Mesothelial cell of epicardium (in vitro differentiated cells): ENCODE measurements at regions not wholly inside any gene's neighbourhood (a gene's known extent, or its start where the extent isn't known, plus 50 kb on each side); places are given as distances from the start of the nearest gene placed in this dataset.
"Not testable (repeated sequence)": the region's sequence is repeated elsewhere in the genome, so short reads cannot be mapped to it uniquely, and the experiment has no call there.

ENCODE experiments used
- DNase-seq, 2 experiments: peaks; one replicate each; pipeline ENCODE4 v3.0.0; 2021; ENCODE audit warnings: low spot score in 2 of 2; ENCODE audit not compliant: unreplicated experiment in 2 of 2
- H3K27ac Mint-ChIP-seq: 2 replicates; pipeline ENCODE4 v1.8.0; 2021; ENCODE audit warnings: mixed read lengths
- H3K27me3 Mint-ChIP-seq: 2 replicates; pipeline ENCODE4 v1.8.0; 2021; ENCODE audit warnings: low read depth, mixed read lengths
- H3K36me3 Mint-ChIP-seq: 2 replicates; pipeline ENCODE4 v1.8.0; 2021; ENCODE audit warnings: mixed read lengths
- H3K4me1 Mint-ChIP-seq: 2 replicates; pipeline ENCODE4 v1.8.0; 2021; ENCODE audit warnings: mixed read lengths
- H3K4me3 Mint-ChIP-seq: 2 replicates; pipeline ENCODE4 v1.8.0; 2021; ENCODE audit warnings: mild to moderate bottlenecking, moderate library complexity, mixed read lengths
- H3K9me3 Mint-ChIP-seq: 2 replicates; pipeline ENCODE4 v1.8.0; 2021; ENCODE audit warnings: mixed read lengths
- TF ChIP-seq, protein P1 (sequence below): fragments of 200-600 bp; sonication (generic); IDR thresholded peaks from one replicate; pipeline ENCODE4 v1.5.0; 2021; ENCODE audit warnings: antibody characterized with exemption; ENCODE audit not compliant: unreplicated experiment

DNA sequence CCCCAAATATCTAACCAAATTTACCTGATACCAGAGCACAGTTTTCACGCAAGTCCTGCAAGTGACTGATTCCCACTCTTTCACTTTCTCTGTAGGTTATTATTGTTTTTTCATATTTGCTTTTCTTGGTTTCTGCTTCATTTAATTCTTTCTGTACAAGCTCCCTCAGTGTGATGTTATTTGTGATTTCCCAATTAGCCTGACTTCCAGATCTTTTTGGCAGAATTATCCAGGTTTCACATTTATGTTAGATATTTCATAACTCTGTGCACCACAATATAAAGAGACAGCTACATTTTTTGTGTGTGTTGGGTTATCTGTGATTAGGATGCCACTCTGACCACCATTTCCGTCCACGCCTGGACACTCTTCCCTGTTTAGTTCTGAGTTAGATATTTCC lies 381.5 kb upstream of the CNTNAP2 start:
- peaks cover 2% of the 10 kb centered on the region for H3K27me3 Mint-ChIP-seq
- TF ChIP-seq, protein P1, sequence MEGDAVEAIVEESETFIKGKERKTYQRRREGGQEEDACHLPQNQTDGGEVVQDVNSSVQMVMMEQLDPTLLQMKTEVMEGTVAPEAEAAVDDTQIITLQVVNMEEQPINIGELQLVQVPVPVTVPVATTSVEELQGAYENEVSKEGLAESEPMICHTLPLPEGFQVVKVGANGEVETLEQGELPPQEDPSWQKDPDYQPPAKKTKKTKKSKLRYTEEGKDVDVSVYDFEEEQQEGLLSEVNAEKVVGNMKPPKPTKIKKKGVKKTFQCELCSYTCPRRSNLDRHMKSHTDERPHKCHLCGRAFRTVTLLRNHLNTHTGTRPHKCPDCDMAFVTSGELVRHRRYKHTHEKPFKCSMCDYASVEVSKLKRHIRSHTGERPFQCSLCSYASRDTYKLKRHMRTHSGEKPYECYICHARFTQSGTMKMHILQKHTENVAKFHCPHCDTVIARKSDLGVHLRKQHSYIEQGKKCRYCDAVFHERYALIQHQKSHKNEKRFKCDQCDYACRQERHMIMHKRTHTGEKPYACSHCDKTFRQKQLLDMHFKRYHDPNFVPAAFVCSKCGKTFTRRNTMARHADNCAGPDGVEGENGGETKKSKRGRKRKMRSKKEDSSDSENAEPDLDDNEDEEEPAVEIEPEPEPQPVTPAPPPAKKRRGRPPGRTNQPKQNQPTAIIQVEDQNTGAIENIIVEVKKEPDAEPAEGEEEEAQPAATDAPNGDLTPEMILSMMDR, result no peak
- H3K36me3 Mint-ChIP-seq, result no peaks in the 10 kb centered on the region
- no peak overlapping the region for H3K27ac Mint-ChIP-seq
- H3K4me1 Mint-ChIP-seq, result no peaks in the 10 kb centered on the region
- no peak for DNase-seq
- H3K9me3 Mint-ChIP-seq, result no peaks in the 10 kb centered on the region
- H3K4me3 Mint-ChIP-seq, result no peak overlapping the region

DNA sequence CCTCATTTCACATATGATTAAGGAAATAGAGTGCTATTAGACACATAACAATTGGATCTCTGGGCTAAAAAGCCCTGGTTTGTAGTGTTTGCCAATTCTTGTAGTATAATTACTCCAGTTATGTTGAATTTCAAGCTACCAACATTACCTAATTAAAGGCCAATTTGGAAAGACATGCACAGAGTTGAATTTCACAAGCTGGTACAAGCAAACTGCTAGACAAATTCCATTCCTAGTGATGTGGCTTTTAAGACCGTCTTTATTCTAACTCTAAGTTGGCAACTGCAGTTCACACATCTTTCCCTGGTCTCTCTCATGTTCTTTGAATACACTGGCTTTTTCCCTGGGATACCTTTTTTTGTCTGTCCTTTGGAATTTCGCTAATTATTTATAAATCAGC lies 384.1 kb upstream of the CNTNAP2 start:
- H3K9me3 Mint-ChIP-seq, result no peaks in the 10 kb centered on the region
- DNase-seq, result no peak
- no peaks in the 10 kb centered on the region for H3K4me1 Mint-ChIP-seq
- H3K36me3 Mint-ChIP-seq, result no peaks in the 10 kb centered on the region
- no peaks in the 10 kb centered on the region for H3K27me3 Mint-ChIP-seq
- TF ChIP-seq, protein P1, result no peak
- no peak overlapping the region for H3K4me3 Mint-ChIP-seq
- H3K27ac Mint-ChIP-seq, result no peak overlapping the region

DNA sequence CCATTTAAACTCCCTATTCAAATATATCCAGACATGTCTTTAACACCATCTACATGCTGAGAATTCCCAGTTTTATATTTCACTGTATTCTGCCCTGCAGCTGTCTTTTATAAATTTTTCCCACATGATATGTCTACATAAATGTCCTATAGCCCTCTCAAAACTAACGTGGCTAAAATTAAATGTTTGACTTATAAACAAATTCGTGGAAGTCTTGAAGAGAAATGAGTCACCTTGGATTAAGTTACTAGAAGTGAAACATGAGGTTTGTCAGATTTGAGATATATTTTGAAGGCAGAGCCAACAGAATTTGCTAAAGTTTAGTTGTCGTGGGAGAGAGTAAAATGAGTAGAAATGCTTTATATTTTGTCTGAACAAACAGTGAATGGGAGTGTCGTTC lies 386.9 kb upstream of the CNTNAP2 start:
- DNase-seq, result no peak
- Mint-ChIP-seq H3K36me3 (no peaks in the 10 kb centered on the region), H3K4me1 (peaks cover 4% of the 10 kb centered on the region), H3K27ac (no peak overlapping the region), H3K4me3 (no peak overlapping the region), H3K27me3 (no peaks in the 10 kb centered on the region), H3K9me3 (no peaks in the 10 kb centered on the region)
- TF ChIP-seq, protein P1, result no peak

DNA sequence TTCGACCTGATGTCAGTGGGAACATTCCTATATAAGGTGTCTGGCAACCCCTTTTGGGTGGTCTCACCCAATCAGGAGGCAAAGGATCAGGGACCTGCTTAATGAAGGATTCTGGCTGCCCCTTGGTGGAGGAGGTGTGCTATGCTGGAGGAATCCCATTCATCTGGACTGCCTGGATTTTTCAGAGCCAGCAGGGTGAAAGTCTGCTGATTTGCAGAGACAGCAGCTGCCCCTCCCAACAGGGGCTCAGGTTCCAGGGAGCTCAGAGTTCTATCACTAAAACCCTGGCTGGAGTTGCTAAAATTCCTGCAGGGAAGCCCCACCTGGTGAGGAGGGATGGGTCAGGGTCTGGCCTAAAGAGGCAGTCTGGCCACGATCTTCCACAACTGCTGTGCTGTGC lies 398.5 kb upstream of the CNTNAP2 start:
- H3K9me3 Mint-ChIP-seq, result peaks cover 7% of the 10 kb centered on the region
- no peaks in the 10 kb centered on the region for H3K36me3 Mint-ChIP-seq
- no peak overlapping the region for H3K27ac Mint-ChIP-seq
- H3K27me3 Mint-ChIP-seq, result no peaks in the 10 kb centered on the region
- TF ChIP-seq, protein P1, result no peak
- no peak for DNase-seq
- H3K4me3 Mint-ChIP-seq, result no peak overlapping the region
- peaks cover 9% of the 10 kb centered on the region for H3K4me1 Mint-ChIP-seq

DNA sequence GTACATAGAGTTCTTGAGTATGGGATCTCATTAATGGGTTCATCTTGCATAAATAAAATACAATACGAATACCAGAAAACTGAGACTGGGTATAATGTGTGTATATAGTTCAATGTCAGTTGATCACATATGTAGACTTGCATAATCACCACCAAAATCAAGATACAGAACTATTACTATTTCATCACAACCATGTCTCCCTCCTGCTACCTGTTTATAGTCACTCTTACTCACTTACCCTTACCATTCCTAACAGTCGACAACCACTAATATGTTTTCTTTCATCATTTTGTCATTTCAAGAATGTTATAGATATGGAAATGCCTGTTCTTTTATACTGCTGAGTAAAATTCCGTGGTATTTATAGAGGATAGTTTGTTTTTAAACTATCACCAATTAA lies 416.1 kb upstream of the CNTNAP2 start:
- H3K4me1 Mint-ChIP-seq, result no peaks in the 10 kb centered on the region
- H3K27ac Mint-ChIP-seq, result no peak overlapping the region
- H3K4me3 Mint-ChIP-seq, result no peak overlapping the region
- no peaks in the 10 kb centered on the region for H3K9me3 Mint-ChIP-seq
- no peak for DNase-seq
- H3K36me3 Mint-ChIP-seq, result no peaks in the 10 kb centered on the region
- no peaks in the 10 kb centered on the region for H3K27me3 Mint-ChIP-seq
- TF ChIP-seq, protein P1, result no peak

DNA sequence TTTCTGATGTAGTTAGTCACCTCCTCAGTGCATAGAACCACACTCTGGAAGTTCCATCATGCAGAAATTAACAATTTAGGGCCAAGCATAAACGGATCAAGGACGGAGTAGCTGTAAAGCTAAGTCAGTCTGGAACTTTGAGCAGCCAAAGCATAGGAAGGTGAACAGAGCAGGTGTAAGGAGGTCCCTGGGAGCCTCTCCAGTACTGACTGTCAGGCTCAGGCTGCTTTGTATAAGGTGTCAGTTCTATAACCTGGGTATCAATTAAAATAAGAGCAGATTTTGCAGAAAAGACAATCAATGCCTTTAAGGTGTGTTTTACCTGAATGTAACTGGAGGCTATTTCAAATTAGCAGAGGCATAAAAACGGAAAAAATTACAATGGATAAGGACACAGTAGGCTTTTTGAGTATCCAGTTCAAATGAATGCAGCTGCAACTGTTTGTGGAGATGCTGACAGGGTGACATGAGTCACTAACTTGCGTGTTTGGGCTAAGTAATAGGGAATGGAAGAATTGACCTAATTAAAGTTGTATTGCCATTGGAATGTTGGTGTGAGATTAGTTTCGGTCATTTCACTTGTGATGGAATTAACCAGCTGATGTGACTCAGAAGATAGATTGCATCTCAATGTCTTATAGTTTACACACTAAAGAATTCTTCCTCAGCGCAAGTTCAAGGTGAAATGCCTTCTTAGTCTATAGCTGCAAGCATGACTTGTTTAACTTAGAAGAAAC lies 417.9 kb upstream of the CNTNAP2 start:
- H3K27me3 Mint-ChIP-seq, result no peaks in the 10 kb centered on the region

DNA sequence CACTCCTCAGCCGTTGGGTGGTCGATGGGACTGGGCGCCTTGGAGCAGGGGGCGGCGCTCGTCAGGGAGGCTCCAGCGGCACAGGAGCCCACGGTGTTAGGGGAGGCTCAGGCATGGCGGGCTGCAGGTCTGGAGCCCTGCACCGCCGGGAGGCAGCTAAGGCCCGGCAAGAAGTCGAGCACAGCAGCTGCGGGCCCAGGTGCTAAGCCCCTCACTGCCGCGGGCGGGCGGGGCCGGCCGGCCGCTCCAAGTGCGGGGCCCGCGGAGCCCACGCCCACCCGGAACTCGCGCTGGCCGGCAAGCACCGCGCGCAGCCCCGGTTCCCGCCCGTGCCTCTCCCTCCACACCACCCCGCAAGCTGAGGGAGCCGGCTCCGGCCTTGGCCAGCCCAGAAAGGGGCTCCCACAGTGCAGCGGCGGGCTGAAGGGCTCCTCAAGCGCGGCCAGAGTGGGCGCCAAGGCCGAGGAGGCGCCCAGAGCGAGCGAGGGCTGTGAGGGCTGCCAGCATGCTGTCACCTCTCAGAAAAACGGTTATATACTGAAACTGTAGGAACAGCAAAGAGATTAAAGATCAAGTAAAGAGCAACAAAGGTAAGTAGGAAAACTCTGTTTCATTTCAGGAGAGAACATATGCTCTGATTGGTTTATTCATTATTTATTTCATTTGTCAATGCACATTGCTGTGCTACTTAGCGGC lies 419.0 kb upstream of the CNTNAP2 start:
- not testable (repeated sequence) for H3K36me3 Mint-ChIP-seq, DNase-seq, H3K4me1 Mint-ChIP-seq, H3K27ac Mint-ChIP-seq, H3K27me3 Mint-ChIP-seq, H3K4me3 Mint-ChIP-seq, H3K9me3 Mint-ChIP-seq

More for the DNA sequence above, 417.9 kb upstream of the CNTNAP2 start:
- Mint-ChIP-seq H3K36me3 (no peaks in the 10 kb centered on the region), H3K27ac (no peak overlapping the region), H3K4me1 (no peaks in the 10 kb centered on the region), H3K9me3 (no peaks in the 10 kb centered on the region), H3K4me3 (no peak overlapping the region)
- no peak for DNase-seq
- TF ChIP-seq, protein P1, result no peak
